HG03439 (cell line): ENCODE measurements at regions not wholly inside any gene's neighbourhood (a gene's known extent, or its start where the extent isn't known, plus 50 kb on each side); places are given as distances from the start of the nearest gene placed in this dataset.

ENCODE experiments used
- ATAC-seq: cut with Tn5 transposase; IDR thresholded peaks from one replicate; pipeline ENCODE4 v1.9.1; 2021; ENCODE audit warnings: mild to moderate bottlenecking, moderate library complexity; ENCODE audit not compliant: unreplicated experiment

DNA sequence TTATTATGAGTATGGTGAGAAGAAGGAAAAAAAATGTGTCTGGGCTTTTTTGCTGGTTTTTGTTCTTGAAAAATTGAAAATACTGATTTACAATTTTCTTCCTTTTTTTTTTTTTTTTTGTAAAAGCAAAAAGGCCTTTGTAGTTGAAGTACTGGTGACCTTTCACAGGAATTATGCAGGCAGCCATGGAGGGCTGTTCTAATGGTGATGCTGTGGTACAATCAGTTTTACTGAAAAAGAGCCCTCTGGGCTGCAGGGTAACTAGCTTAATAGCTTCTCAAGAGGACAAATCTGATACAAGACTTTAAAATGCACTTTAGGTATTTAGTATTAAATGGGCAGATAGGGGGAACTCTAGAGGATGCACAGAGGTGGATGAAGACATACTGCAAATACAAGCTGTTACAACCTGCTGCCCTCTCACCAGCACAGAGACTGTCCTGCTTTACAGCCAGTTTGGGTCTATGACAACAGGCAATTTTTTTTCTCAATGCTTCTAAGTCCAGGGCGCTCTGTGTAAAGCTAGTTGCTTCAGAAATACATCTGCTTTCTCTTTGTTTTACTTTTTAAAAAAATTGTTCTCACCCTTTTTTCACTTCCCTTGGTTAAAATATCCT, 61.6 kb upstream of the HS3ST5 start:
- no peak for ATAC-seq

DNA sequence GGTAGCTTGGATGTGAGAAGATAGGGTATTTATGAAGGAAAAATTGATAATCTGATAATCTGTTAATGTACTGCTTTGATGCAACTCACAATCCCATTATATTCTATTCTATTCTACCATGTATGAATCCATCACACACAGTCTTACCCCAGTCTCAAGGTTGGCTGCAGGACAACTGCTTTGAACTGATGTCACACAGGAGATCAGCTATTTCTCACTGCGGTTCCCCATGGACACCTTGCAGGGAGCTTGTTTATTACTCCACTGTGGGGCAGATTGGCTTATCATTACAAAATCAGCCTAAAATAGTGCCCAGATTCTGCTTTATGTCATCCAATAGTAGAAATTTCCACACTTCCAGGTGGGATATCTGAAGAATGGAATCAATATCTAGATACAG, 61.0 kb upstream of the HS3ST5 start:
- no peak for ATAC-seq

DNA sequence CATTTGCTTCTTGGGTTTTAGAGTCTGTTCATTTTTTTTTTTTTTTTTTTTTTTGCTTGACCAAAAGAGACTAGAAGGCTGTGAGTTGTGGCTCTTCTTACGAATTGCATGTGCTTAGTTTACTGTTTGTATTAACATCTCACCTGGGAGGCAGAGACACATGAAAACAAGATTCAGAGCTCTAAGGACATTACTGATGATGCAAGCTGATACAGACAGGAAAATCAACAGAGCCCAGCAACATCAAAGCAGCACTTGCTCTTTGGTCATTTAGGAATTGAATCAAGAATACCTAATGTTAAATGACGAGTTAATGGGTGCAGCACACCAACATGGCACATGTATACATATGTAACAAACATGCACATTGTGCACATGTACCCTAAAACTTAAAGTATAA, 55.7 kb upstream of the HS3ST5 start:
- no peak for ATAC-seq
